Head of caudate nucleus (tissue), 42 donors: ENCODE measurements at regions not wholly inside any gene's neighbourhood (a gene's known extent, or its start where the extent isn't known, plus 50 kb on each side); places are given as distances from the start of the nearest gene placed in this dataset.
A peak's percentile ranks its signal among the peaks of the same experiment; 100 is the strongest.
"Not testable (repeated sequence)": the region's sequence is repeated elsewhere in the genome, so short reads cannot be mapped to it uniquely, and the experiment has no call there.

Experiments
- DNase-seq, 42 donors: peaks; one replicate each; pipeline versions ENCODE4 v3.0.0 to v3.0.0-alpha.2; 2020 to 2021; ENCODE audit warnings: mixed read lengths in 7 of 42
- intact Hi-C: fragments of 100-400 bp; cut with DNase I; formaldehyde crosslinking; loops from one replicate; pipeline ENCODE4 v1.15.0; 2022

DNA sequence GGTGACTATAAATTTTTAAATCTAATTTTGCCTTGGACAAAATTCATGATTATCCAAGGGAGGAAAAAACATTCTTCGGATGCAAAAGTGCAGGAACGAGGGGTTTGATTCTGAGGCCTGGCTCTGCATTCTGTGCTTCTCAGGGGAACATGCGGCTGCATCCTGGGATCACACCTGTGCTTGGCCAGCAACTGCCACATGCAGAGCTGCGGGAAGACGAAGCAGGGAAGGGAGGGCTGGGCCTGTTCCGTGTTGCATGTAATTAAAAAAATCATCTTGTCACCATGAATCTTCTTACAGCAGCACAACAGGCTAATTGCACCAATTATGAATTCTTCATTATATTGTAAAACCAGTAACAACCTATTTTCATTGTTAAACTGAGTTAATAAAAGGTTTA, 158.0 kb upstream of the ALKAL2 start:
- intact Hi-C loops: no loop called here

DNA sequence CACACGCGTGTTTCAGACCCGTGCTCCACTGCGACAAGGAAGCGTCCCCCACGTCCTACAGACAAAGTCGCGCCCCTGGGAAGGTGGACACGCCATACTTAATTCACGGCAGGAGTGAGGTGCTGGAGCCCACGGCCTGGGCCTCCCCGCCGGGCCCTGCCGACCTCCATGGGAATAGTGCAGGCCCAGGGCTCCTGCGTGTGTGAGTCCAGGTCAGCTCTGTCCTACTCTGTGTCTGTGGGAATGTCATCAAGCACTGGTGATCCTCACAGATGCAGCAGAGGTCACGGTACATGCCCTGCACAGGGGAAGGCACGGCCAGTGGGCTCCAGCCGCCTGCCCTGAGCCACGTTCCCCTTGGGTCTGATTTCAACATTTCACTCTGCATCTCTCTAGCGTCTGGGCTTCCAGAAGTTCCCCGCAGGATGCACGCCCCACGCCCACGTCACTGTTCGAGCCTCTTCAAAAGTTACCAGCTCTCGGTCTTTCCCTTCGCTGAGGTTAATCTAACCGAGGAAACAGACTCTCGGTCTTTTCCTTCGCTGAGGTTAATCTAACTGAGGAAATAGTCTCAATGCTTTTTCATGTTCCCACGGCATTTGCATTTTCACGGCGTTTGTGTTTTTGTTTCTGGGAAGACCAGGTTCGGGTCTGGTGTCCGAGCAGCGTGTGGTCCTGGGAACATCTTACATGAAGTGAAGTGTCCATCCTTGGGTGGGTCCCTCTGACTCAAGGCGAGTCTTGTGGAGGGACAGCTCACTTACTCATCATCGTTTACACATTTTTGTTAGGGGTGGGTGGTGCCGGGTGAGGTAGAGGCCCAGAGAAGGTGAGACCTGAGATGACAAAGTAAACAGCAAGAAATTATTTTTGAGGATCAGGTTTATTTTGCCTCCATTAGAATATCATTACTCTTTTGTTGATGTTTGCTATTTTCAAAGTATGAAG, 157.3 kb upstream of the ALKAL2 start:
- peak in 1 of 42 donors; percentile 37 for DNase-seq
- intact Hi-C loops: no loop called here

More for the DNA sequence above, 158.0 kb upstream of the ALKAL2 start:
- peak in 1 of 42 donors; percentile 39 for DNase-seq

DNA sequence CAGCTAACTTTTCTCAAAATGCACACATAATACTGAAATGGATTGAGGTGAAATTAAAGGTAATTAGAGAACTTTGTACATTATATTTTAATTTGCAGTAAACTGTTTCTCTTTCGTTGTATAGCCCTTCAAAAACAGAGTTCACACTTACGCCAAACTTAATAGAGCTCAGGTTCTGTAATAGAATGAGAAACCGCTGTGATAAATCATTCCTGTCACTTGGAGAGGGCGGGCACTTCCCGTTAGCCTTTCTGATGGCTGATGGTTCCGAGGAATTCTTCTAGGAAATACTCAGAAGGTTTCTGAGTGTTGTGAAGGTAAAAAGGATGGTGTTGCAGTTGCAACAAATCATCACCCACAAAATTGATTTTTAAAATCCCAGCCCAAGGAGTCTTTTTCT, 155.8 kb upstream of the ALKAL2 start:
- intact Hi-C loops: no loop called here
- DNase-seq: no peak

DNA sequence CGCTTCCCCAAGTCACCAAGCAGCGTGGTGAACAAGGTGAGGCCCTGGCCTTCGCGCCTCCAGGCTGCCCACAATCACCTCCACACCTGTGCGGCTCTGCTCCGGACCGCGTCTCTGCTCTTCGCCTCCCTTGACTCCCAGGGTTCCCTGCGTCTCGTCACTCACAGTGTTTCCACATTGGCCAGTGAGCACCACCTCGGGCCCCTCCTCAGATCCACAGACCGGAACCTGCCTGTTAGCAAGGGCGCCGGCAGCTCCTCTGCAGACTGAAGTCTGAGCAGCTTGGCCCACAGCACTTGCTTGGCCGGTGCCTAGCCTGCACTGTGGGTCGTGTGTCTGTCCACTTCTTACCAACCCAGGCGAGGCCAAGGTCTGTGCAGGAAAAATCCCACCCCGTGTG, 155.3 kb upstream of the ALKAL2 start:
- peak in 1 of 42 donors; percentile 35 for DNase-seq
- intact Hi-C loops: no loop called here

DNA sequence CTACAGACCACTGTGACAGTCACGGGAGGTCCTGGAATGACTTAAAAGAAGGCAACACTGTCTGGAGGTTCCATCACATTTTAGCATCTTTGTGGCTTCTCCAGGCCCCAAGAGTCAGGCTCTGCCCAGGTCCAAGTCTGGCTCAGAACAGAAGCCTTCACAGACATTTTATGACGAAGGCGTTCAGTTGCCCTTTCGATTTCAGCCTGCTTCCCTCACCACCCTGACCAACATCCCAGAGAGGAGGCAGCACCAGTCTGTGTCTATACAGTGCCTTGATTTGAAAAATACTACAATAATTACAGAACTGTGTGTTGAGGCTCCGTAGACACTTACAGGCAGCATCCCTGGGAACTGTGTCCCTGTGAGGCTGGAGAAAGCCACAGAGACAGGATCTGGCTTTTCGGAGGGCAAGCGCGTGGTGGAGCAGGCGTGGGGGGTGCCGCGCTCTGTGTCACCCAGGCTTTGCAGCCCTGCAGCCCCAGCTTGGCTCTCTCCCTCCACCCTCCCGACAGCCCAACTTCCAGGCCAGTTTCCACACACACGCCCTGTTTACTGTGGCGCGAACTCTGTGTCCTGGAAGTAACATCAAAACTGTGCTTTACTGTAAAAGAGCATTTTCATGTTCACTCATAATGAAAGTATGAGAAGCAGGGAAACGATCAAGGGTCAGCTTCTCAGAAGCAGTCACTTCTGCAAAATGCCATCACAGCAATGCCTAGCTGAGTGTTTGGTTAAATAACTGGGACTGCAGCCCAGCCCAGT, 153.5 kb upstream of the ALKAL2 start:
- intact Hi-C loops: no loop called here
- DNase-seq: no peak

DNA sequence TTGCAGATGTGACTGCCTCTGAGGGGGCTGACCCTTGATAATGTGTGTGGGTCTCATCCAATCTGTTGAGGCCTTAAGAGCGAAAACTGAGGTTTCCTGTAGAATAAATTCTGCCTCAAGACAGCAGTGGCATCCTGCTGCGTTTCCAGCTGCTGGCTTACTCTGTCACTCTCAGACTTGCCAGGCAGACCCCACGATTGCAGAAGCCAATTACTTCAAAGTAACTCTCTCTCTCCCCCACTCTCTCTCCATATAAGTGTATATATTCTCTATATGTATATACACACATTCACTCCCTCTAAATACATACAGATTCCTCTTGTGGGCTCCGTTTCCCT, 152.5 kb upstream of the ALKAL2 start:
- intact Hi-C loops: no loop called here
- DNase-seq: no peak

DNA sequence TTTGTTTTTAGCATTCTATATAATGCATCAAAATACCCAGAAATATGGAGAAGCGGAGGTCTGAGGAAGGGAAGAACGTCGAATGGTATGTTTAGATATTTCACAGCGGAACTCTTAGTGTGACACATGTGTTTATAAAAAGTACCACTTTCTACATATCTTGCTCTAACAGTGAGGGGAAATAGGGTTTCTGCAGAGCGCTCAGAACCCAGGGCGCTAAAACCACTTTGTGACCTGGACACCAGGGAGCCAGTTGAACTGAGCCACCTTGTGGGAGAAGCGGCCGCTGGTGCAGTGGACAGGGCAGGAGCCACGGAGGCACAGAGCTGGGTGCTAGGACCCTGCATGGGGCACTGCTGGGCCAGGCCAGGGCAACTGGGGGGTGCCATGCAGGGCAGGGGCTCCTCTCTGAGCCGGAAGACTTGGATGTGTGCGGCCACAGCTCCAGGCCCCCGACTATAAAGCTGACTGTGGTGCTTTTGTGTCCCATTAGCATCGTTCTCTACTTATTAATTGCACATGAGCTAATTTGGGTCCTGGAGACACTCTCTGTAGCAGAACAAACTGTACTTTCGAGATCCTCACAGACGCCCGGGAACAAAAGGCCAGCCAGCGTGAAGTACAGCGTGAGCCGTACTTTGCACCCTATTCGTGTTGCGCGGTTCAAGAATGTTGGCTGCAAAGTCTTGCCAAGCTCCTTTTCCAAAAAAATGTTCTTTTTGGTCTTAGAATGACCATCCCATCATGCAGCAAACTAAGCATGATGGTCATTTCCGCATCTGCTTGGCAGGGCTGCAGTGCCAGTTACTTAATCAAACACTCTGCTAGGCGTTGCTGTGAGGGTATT, 151.9 kb upstream of the ALKAL2 start:
- intact Hi-C loops: no loop called here
- peak in 21 of 42 donors; percentile 17 to 56 (median 36) for DNase-seq

DNA sequence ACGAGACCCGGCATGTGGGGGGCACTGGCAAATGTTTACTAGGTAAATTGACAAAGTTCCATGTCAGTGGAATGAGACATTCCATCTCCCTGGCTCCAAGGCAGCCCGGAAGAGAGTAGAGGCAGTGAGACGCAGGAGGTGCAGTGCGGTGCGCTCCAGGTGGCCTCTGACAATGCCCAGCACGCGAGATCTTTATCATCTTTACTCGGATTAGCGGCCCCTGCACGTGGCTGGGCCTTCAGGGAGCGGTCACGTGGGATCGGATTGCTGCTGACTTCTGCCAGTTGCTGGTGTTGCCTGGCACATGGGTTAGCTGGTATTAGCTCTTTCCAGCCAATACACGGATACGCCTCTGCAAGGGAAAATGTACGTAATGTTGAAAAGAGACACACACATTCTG, 151.2 kb upstream of the ALKAL2 start:
- DNase-seq: peak in 1 of 42 donors; percentile 29
- intact Hi-C loops: no loop called here

DNA sequence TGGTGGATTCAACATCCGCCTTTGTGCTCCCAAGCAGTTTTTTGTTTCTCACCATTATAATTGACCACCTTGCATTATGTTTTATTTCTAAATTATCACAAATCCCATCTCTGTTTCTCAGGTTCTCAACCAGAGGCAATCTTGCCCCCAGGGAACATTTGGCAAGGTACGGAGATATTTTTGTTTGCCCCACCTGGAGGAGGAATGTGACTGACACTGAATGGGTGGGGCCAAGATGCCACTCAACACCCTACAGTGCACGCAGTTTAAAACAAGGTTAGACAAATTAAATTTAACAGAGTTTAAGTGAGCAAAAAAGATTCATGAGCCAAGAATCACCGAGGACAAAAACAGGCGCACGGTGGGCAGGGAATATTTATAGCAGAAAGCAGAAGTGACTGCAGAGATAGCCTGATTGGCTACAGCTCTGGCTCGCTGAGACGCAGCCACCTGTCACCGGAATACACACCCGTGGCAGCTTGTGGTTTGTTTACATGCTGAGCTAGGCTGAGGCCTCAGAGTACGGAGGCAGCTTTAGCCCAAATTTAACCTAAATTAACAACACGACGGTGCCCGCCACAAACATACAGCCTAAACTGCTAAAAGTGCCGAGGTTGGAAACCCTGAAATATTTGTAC, 150.0 kb upstream of the ALKAL2 start:
- intact Hi-C loops: no loop called here
- peak in 1 of 42 donors; percentile 36 for DNase-seq

DNA sequence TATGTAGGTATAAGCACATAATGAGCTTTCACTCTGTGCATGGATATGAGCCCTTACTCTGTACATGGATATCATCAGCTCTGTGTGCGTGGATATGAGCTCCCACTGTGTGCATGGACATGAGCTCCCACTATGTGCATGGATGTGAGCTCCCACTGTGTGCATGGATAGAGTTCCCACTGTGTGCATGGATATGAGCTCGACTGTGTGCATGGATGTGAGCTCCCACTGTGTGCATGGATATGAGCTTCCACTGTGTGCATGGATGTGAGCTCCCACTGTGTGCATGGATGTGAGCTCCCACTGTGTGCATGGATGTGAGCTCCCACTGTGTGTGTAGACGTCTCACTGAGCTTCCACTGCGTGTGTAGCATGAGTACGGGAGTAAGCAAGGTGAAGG, 149.3 kb upstream of the ALKAL2 start:
- peak in 1 of 42 donors; percentile 0 for DNase-seq
- intact Hi-C loops: no loop called here

DNA sequence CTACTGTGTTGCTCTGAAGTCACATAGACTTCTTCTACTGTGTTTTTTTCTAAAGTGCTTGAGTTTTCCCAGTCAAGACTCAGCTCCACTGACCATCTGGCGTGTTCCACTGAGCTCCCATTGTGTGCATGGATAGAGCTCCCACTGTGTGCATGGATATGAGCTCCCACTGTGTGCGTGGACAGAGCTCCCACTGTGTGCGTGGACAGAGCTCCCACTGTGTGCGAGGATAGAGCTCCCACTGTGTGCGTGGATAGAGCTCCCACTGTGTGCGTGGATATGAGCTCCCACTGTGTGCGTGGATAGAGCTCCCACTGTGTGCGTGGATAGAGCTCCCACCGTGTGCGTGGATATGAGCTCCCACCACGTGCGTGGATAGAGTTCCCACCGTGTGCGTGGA, 148.3 kb upstream of the ALKAL2 start:
- no peak for DNase-seq
- intact Hi-C loops: no loop called here

DNA sequence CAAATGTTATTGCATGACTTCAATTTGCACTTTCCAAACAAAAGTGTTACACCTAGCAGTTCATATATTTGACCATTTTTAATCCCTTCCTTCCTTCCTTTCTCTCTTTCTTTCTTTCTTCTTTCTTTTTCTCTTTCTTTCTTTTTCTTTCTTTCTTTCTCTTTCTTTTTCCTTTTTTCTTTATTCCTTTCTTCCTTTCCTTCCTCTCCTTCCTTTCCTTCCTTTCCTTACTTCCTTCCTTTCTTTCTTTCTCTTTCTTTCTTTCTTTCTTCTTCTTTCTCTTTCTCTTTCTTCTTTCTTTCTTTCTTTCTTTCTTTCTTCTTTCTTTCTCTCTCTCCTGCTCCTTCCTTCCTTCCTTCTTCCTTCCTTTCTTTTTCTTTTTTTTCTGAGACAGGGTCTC, 146.7 kb upstream of the ALKAL2 start:
- intact Hi-C loops: no loop called here
- no peak for DNase-seq

DNA sequence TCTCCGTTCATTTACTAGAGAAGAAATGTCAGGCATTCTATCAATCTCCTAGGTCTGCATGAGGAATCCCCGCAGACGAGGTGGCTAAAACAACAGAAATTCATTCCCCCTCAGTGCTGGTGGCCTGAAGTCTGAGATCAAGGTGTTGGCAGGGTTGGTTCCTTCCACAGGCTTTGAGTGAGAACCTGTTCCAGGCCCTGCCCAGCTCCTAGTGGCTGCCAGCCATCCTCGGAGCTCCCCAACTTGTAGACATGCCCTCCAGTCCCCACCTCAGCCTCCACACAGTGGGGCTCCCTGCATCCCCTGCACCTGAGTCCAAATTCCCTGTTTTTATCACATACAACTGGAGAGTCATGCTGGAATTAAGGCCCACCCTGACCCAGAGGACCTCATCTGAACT, 145.3 kb upstream of the ALKAL2 start:
- intact Hi-C loops: no loop called here
- DNase-seq: no peak

DNA sequence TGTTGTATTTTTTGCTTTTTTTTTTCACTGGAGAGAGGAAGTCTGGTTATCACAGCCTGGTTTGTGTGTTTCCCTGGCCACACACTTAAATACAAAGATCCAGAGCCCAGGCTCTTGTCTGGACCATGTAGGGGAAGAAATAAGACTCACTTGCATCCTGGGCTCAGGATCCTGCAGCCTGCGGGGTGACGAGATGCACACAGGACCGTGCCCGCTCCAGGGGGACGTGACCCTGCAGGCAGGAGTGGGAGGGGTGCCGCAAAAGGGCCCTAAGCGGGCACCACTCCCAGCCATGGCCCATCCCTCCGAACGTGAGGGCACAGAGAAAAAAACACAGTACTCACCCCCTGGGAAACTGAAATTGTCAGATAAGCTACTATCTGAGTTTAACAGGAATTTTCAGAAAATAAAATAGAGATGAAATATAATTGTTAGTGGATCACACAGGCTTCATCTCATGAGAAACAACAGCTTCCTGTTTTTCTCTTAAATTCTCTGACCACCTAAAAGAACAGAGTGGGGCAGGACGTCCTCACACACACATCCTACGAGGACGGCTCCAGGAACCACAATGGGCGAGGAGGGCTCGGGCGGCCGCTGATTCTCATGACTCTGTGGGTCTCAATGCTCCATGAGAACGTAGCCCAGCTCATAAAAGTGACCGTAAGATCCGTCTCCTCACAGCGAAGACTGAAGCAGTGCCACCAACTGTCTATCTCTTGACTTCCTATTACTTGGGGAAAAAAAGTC, 142.6 kb upstream of the ALKAL2 start:
- intact Hi-C loops: no loop called here
- DNase-seq: no peak

DNA sequence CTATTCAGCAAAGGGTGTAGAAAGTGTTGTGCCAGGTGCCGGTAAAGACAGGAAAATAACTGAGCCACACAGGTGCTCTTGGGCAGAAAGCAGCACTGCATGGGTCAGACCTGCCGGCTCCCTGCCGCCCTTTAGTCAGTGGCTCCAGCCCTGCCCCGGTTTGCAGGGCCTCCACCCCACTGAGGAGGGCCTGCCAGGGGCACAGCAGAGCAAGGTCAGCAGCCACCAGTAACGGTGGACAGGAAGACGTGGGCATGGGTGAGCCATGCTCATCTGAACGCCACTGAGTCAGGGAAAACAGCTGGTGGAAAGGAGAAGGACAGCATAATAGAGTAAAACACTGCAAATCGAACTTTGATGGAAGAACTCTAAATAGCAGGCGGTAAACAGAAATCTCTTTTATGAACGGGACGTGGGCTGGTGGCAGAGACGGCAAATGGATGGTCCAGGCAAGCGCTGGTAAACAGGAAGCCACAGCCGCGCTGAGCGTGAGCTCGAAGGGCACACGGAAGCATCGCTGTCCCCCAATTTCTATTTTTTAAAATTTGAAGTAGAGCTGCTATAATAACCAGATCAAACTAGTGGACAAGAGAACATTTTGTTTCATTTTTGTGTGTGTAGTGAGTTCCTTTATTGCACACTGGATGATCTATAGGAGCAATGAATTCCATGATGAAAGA, 141.8 kb upstream of the ALKAL2 start:
- intact Hi-C loops: no loop called here
- no peak for DNase-seq

DNA sequence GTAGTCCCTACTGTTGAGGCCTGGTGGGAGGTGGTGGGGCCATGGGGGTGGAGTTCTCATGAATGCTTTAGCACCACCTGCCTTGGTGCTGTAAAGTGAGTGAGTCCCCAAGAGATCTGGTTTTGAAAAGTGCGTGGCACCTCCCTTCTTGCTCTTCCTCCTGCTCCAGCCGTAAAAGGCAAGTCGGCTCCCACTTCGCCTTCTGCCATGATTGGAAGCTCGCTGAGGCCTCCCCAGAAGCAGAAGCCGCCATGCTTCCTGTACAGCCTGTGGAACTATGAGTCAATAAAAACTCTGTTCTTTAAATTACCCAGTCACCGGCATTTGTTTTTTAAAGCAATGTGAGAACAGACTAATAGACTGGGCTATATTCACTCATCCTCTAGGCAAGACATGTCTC, 141.3 kb upstream of the ALKAL2 start:
- intact Hi-C loops: no loop called here

DNA sequence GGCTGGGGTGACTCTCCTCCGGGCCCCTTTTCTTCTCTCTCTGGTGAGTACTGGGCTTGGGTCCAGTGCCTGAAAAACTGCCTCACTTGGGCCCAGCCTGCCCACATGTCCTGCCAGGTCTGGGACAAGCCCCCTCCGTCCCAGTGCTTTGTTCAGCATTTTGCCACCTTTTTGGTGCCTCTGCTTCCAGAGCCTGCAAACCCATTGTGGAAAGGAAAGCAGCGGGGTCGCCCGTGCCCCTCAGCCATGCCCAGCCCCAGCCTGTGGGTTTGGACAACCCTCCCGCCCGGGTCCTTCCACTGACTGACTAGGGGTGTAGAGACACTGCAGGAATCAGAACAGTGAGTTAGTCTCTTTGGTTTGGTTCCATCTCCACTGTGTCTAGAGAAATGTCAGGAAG, 140.7 kb upstream of the ALKAL2 start:
- peak in 1 of 42 donors; percentile 20 for DNase-seq
- intact Hi-C loops: no loop called here

More for the DNA sequence above, 141.3 kb upstream of the ALKAL2 start:
- DNase-seq: no peak

DNA sequence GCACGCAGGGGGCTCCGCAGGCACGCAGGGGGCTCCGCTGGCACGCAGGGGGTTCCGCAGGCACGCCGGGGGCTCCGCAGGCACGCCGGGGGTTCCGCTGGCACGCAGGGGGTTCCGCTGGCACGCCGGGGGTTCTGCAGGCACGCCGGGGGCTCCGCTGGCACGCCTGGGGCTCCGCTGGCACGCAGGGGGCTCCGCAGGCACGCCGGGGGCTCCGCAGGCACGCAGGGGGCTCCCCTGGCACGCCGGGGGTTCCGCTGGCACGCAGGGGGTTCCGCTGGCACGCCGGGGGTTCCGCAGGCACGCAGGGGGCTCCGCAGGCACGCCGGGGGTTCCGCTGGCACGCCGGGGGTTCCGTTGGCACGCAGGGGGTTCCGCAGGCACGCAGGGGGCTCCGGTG, 138.8 kb upstream of the ALKAL2 start:
- intact Hi-C loops, DNase-seq: not testable (repeated sequence)
